ENCODE measurements at regions not wholly inside any gene's neighbourhood (a gene's known extent, or its start where the extent isn't known, plus 50 kb on each side); places are given as distances from the start of the nearest gene placed in this dataset.

- no peak for TF ChIP-seq YY1 (IDR thresholded peaks at IDR 0.05; ENCODE audit: insufficient read depth, insufficient read length)
- TF ChIP-seq SUZ12 (IDR thresholded peaks at IDR 0.05; ENCODE audit: extremely low read depth, insufficient read depth, insufficient read length) = no peak
Observed at GRCh38 chr13:44231786-44232516, 141.7 kb upstream of the SERP2 start.
